ENCODE measurements at regions not wholly inside any gene's neighbourhood (a gene's known extent, or its start where the extent isn't known, plus 50 kb on each side); places are given as distances from the start of the nearest gene placed in this dataset.

GRCh38 chr6:81948861-81949260, 196.4 kb upstream of the TENT5A start:
- no peak for TF ChIP-seq CTCF (IDR thresholded peaks at IDR 0.05)
- no peak for TF ChIP-seq POLR2A (IDR thresholded peaks at IDR 0.05)
